ENCODE measurements at regions not wholly inside any gene's neighbourhood (a gene's known extent, or its start where the extent isn't known, plus 50 kb on each side); places are given as distances from the start of the nearest gene placed in this dataset.

- ChIA-PET POLR2A (no interaction called here), CTCF (no interaction called here)
- no peak overlapping the region for H3K4me3 ChIP-seq (ENCODE audit: low read depth in 2 of 2, low read length in 1 of 2)
- DNase-seq: no peak
- no peaks in the 10 kb centered on the region for H3F3A ChIP-seq (replicated peaks; ENCODE audit: insufficient read depth)
- H3K27ac ChIP-seq (ENCODE audit: low read depth in 2 of 2, low read length in 1 of 2): no peak overlapping the region
- no peaks in the 10 kb centered on the region for H4K20me1 ChIP-seq (ENCODE audit: insufficient read depth)
- H2AFZ ChIP-seq (ENCODE audit: low read depth): no peak overlapping the region
- no peaks in the 10 kb centered on the region for H3K9me2 ChIP-seq
- H3K4me1 ChIP-seq (ENCODE audit: control insufficient read depth in 1 of 2, insufficient read depth in 2 of 2, low read depth in 1 of 2, low read length in 1 of 2): no peaks in the 10 kb centered on the region
- H3K27me3 ChIP-seq (ENCODE audit: insufficient read depth): no peaks in the 10 kb centered on the region
- no peak overlapping the region for H3K9ac ChIP-seq
- no peaks in the 10 kb centered on the region for H3K36me3 ChIP-seq (replicated peaks in 1 of 2; ENCODE audit: control insufficient read depth in 1 of 2, insufficient read depth in 2 of 2, low read length in 1 of 2)
- no peak overlapping the region for H3K4me2 ChIP-seq
- H3K9me3 ChIP-seq: no peaks in the 10 kb centered on the region
- no peaks in the 10 kb centered on the region for H3K79me2 ChIP-seq (ENCODE audit: insufficient read depth)
- TF ChIP-seq ELF1 (IDR thresholded peaks at IDR 0.05): no peak
- no peak for TF ChIP-seq YY1 (IDR thresholded peaks at IDR 0.05; ENCODE audit: low read depth)
- no peak for TF ChIP-seq POLR2AphosphoS5 (IDR thresholded peaks at IDR 0.05; ENCODE audit: low read depth, low read length)
- TF ChIP-seq RXRA (IDR thresholded peaks at IDR 0.05; ENCODE audit: borderline replicate concordance, low read depth): no peak
- no peak for TF ChIP-seq EZH2phosphoT487 (IDR thresholded peaks at IDR 0.05; ENCODE audit: borderline replicate concordance, low read depth)
- TF ChIP-seq TCF12 (IDR thresholded peaks at IDR 0.05): no peak
- no peak for TF ChIP-seq GATA2 (CRISPR knock-in tag; IDR thresholded peaks at IDR 0.05)
- WGBS (ENCODE audit: low lambda C conversion rate): 0% methylated on average over 3 of the region's 8 CpGs
Measured at GRCh38 chr20:60970601-60971000, 281.5 kb upstream of the CDH4 start.

DNA sequence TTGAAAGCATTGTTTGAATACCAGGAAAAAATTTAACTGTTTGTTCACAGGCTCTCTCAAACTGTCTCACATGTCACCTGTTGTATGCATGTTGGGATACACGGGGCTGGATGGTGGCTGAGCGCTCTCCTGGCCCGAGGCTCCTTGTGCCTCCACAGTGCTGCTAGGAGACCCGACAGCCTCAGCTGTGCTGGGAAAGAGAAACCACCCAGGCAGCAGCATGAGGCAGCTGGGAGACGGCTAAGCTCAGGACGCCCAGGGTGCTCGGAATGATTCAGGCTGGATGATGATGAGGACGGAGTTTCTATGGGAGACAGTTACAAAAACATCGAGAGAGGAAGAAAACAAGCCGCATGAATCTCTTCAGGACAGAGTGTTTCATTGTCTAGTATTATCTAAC lies 278.0 kb upstream of the CDH4 start:
- 32% methylated on average over 10 of the region's 10 CpGs for WGBS (ENCODE audit: low lambda C conversion rate)
- Histone ChIP-seq H3K27me3 (ENCODE audit: insufficient read depth) (no peaks in the 10 kb centered on the region), H3K4me1 (ENCODE audit: control insufficient read depth in 1 of 2, insufficient read depth in 2 of 2, low read depth in 1 of 2, low read length in 1 of 2) (no peaks in the 10 kb centered on the region), H3K9ac (no peak overlapping the region), H3K9me2 (no peaks in the 10 kb centered on the region), H3K4me2 (no peak overlapping the region), H3K79me2 (ENCODE audit: insufficient read depth) (no peaks in the 10 kb centered on the region), H3F3A (replicated peaks; ENCODE audit: insufficient read depth) (no peaks in the 10 kb centered on the region), H3K9me3 (no peaks in the 10 kb centered on the region), H3K36me3 (replicated peaks in 1 of 2; ENCODE audit: control insufficient read depth in 1 of 2, insufficient read depth in 2 of 2, low read length in 1 of 2) (no peaks in the 10 kb centered on the region), H4K20me1 (ENCODE audit: insufficient read depth) (no peaks in the 10 kb centered on the region), H2AFZ (ENCODE audit: low read depth) (no peak overlapping the region), H3K4me3 (ENCODE audit: low read depth in 2 of 2, low read length in 1 of 2) (no peak overlapping the region), H3K27ac (ENCODE audit: low read depth in 2 of 2, low read length in 1 of 2) (no peak overlapping the region)
- POLR2A ChIA-PET: no interaction called here
- no peak for DNase-seq
- TF ChIP-seq YY1 (IDR thresholded peaks at IDR 0.05; ENCODE audit: low read depth) (no peak), FOXM1 (IDR thresholded peaks at IDR 0.05; ENCODE audit: low read depth) (no peak), CHD2 (IDR thresholded peaks at IDR 0.05; ENCODE audit: low read length, partially characterized antibody) (no peak), FOXJ3 (CRISPR knock-in tag; IDR thresholded peaks at IDR 0.05) (no peak), NRF1 (IDR thresholded peaks at IDR 0.05; ENCODE audit: low read depth, low read length) (no peak)
- TF ChIP-seq, protein P1, sequence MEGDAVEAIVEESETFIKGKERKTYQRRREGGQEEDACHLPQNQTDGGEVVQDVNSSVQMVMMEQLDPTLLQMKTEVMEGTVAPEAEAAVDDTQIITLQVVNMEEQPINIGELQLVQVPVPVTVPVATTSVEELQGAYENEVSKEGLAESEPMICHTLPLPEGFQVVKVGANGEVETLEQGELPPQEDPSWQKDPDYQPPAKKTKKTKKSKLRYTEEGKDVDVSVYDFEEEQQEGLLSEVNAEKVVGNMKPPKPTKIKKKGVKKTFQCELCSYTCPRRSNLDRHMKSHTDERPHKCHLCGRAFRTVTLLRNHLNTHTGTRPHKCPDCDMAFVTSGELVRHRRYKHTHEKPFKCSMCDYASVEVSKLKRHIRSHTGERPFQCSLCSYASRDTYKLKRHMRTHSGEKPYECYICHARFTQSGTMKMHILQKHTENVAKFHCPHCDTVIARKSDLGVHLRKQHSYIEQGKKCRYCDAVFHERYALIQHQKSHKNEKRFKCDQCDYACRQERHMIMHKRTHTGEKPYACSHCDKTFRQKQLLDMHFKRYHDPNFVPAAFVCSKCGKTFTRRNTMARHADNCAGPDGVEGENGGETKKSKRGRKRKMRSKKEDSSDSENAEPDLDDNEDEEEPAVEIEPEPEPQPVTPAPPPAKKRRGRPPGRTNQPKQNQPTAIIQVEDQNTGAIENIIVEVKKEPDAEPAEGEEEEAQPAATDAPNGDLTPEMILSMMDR (IDR thresholded peaks at IDR 0.05): no peak
- TF ChIP-seq, protein P2, sequence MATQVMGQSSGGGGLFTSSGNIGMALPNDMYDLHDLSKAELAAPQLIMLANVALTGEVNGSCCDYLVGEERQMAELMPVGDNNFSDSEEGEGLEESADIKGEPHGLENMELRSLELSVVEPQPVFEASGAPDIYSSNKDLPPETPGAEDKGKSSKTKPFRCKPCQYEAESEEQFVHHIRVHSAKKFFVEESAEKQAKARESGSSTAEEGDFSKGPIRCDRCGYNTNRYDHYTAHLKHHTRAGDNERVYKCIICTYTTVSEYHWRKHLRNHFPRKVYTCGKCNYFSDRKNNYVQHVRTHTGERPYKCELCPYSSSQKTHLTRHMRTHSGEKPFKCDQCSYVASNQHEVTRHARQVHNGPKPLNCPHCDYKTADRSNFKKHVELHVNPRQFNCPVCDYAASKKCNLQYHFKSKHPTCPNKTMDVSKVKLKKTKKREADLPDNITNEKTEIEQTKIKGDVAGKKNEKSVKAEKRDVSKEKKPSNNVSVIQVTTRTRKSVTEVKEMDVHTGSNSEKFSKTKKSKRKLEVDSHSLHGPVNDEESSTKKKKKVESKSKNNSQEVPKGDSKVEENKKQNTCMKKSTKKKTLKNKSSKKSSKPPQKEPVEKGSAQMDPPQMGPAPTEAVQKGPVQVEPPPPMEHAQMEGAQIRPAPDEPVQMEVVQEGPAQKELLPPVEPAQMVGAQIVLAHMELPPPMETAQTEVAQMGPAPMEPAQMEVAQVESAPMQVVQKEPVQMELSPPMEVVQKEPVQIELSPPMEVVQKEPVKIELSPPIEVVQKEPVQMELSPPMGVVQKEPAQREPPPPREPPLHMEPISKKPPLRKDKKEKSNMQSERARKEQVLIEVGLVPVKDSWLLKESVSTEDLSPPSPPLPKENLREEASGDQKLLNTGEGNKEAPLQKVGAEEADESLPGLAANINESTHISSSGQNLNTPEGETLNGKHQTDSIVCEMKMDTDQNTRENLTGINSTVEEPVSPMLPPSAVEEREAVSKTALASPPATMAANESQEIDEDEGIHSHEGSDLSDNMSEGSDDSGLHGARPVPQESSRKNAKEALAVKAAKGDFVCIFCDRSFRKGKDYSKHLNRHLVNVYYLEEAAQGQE (IDR thresholded peaks at IDR 0.05; ENCODE audit: low read depth, low read length): no peak
- CTCF ChIA-PET: interaction anchor here (1.2 kb wide), 1 partner anchor 10 kb away, joined by 4 read pairs; no protein-coding TSS in a partner anchor

Data from SK-N-SH (cell line).